GM12878 (cell line): ENCODE measurements at regions not wholly inside any gene's neighbourhood (a gene's known extent, or its start where the extent isn't known, plus 50 kb on each side); places are given as distances from the start of the nearest gene placed in this dataset.

Experiments used
- ATAC-seq: fragments of 200-7000 bp; cut with Tn5 transposase; 3 replicates; pipeline ENCODE4 v1.9.1; 2020; ENCODE audit warnings: mild to moderate bottlenecking, moderate library complexity
- BruUV-seq: library from RNA; stranded (reverse); fragments of 400-500 nt; replicated peaks from 2 replicates; lab custom pipeline; 2021; lab: Mats Ljungman, UMichigan
- CTCF ChIA-PET: fragments of 300-600 bp; sonication (Branson Sonifier 250); formaldehyde crosslinking; extraction: SDS; loops from one replicate; lab custom pipeline; 2021; ENCODE audit warnings: inconsistent platforms; lab: Yijun Ruan, JAX
- POLR2A ChIA-PET: fragments of 350-600 bp; formaldehyde crosslinking; extraction: SDS; loops from one replicate; lab custom pipeline; 2021; ENCODE audit warnings: inconsistent platforms; lab: Charles Lee
- RAD21 ChIA-PET: fragments of 300-600 bp; sonication (Branson Sonifier 250); formaldehyde crosslinking; loops from one replicate; lab custom pipeline; 2023; ENCODE audit warnings: antibody characterized with exemption; ENCODE audit not compliant: unreplicated experiment; lab: Charles Lee
- SMC1A ChIA-PET: fragments of 300-600 bp; sonication (Branson Sonifier 250); formaldehyde crosslinking; loops from one replicate; lab custom pipeline; 2023; ENCODE audit not compliant: unreplicated experiment, uncharacterized antibody; lab: Charles Lee
- DNase-seq: peaks from one replicate; pipeline ENCODE4 v3.0.0-alpha.2; 2011; ENCODE audit warnings: low read depth, low spot score
- FAIRE-seq: peaks from 3 replicates; lab custom pipeline; 2011; peaks lifted over from hg19 to GRCh38; lab: Jason Lieb, UNC
- H2AFZ ChIP-seq: 2 replicates; pipeline ENCODE4 v1.6.0; 2011; ENCODE audit warnings: low read depth, low read length, control low read depth; ENCODE audit not compliant: control insufficient read depth
- H3K27ac ChIP-seq: 2 replicates; pipeline ENCODE4 v1.5.1; 2011; ENCODE audit warnings: control low read depth; ENCODE audit not compliant: control insufficient read depth, insufficient read depth
- H3K27me3 ChIP-seq, 2 experiments: replicated peaks in 1 of 2; 2 replicates each; pipeline versions ENCODE4 v1.6.0 to v1.6.1; 2011; ENCODE audit warnings: low read length in 1 of 2; ENCODE audit not compliant: control insufficient read depth in 2 of 2, insufficient read depth in 2 of 2
- H3K36me3 ChIP-seq, 2 experiments: 2 replicates each; pipeline ENCODE4 v1.5.1; 2011; ENCODE audit warnings: low read length in 1 of 2; ENCODE audit not compliant: control insufficient read depth in 2 of 2, insufficient read depth in 2 of 2
- H3K4me1 ChIP-seq: 2 replicates; pipeline ENCODE4 v1.6.1; 2011; ENCODE audit warnings: mild to moderate bottlenecking, low read length, moderate library complexity, mixed read lengths; ENCODE audit not compliant: control insufficient read depth, insufficient read depth
- H3K4me2 ChIP-seq: 2 replicates; pipeline ENCODE4 v1.6.0; 2011; ENCODE audit warnings: control low read depth; ENCODE audit not compliant: control insufficient read depth, insufficient read depth
- H3K4me3 ChIP-seq: fragments of 200-600 bp; sonication (generic); 2 replicates; pipeline ENCODE4 v1.5.1; 2016
- H3K79me2 ChIP-seq: 2 replicates; pipeline ENCODE4 v1.6.0; 2011; ENCODE audit warnings: low read length; ENCODE audit not compliant: control insufficient read depth, insufficient read depth
- H3K9ac ChIP-seq: 2 replicates; pipeline ENCODE4 v1.8.0; 2011; ENCODE audit warnings: low read length, control low read depth, mixed read lengths; ENCODE audit not compliant: control insufficient read depth, insufficient read depth
- H3K9me3 ChIP-seq: replicated peaks from 3 replicates; pipeline ENCODE4 v1.5.1; 2011; ENCODE audit warnings: mild to moderate bottlenecking, low read length; ENCODE audit not compliant: control insufficient read depth, insufficient read depth
- H4K20me1 ChIP-seq: 2 replicates; pipeline ENCODE4 v1.6.0; 2011; ENCODE audit not compliant: control insufficient read depth, insufficient read depth
- BCLAF1 ChIP-seq: fragments of 450-650 bp; IDR thresholded peaks from 2 replicates; pipeline ENCODE4 v1.6.1; 2017; ENCODE audit warnings: antibody characterized with exemption, mild to moderate bottlenecking, moderate library complexity
- CEBPZ ChIP-seq: fragments of 150-350 bp; IDR thresholded peaks from 2 replicates; pipeline ENCODE4 v1.6.1; 2016; ENCODE audit warnings: low read depth, low read length
- CREM ChIP-seq: IDR thresholded peaks from 2 replicates; pipeline ENCODE4 v1.6.1; 2014; ENCODE audit warnings: antibody characterized with exemption, low read depth
- EGR1 ChIP-seq, 2 experiments: IDR thresholded peaks; 1 replicate in 1 of 2; 2 replicates in 1 of 2; pipeline ENCODE4 v1.6.1; 2011 to 2012; ENCODE audit warnings: low read depth in 2 of 2, low read length in 2 of 2, borderline replicate concordance in 1 of 2, mild to moderate bottlenecking in 1 of 2, moderate library complexity in 1 of 2
- SKIL ChIP-seq: fragments of 450-650 bp; IDR thresholded peaks from 2 replicates; pipeline ENCODE4 v1.6.1; 2017; ENCODE audit warnings: mild to moderate bottlenecking, low read depth, inconsistent platforms; ENCODE audit not compliant: poor library complexity, severe bottlenecking
- SPI1 ChIP-seq: IDR thresholded peaks from 2 replicates; pipeline ENCODE4 v1.6.1; 2011; ENCODE audit warnings: low read depth, mild to moderate bottlenecking, low read length, moderate library complexity, borderline replicate concordance; ENCODE audit not compliant: insufficient read depth
- USF2 ChIP-seq: IDR thresholded peaks from 2 replicates; pipeline ENCODE4 v1.6.1; 2011; ENCODE audit warnings: low read depth, low read length, improper control_type of control experiment, borderline replicate concordance
- ZBTB4 ChIP-seq: fragments of 450-650 bp; formaldehyde crosslinking; IDR thresholded peaks from 2 replicates; pipeline ENCODE4 v1.4.0; 2022; ENCODE audit warnings: mild to moderate bottlenecking, moderate library complexity
- ZNF274 ChIP-seq: IDR thresholded peaks from one replicate; pipeline ENCODE4 v1.8.0; 2011; ENCODE audit not compliant: insufficient read length, insufficient read depth
- WGBS: methylation state at CpG from one replicate; pipeline ENCODE4 v1.1.6; 2016; ENCODE audit warnings: low lambda C conversion rate; ENCODE audit not compliant: insufficient replicate concordance, insufficient coverage; ENCODE audit errors: missing lambda C conversion rate; 5-methylcytosine and 5-hydroxymethylcytosine counted together
- in situ Hi-C: fragments of 300-500 bp; cut with MboI; formaldehyde crosslinking; loops from 9 replicates; pipeline ENCODE4 v1.14.3; 2018; ENCODE audit warnings: mixed read lengths
- intact Hi-C: fragments of 100-400 bp; cut with micrococcal nuclease; formaldehyde crosslinking; loops from one replicate; pipeline ENCODE4 v1.14.2; 2022; ENCODE audit not compliant: unreplicated experiment

GRCh38 chr16:76194616-76195015 is 82.6 kb upstream of the CNTNAP4 start:
- BruUV-seq: no TSS peak
- Histone ChIP-seq H3K79me2 (no peaks in the 10 kb centered on the region), H3K9ac (no peak overlapping the region), H3K27ac (no peak overlapping the region), H3K4me3 (no peak overlapping the region), H3K4me1 (no peaks in the 10 kb centered on the region), H3K9me3 (no peaks in the 10 kb centered on the region), H2AFZ (no peak overlapping the region), H3K27me3 (no peaks in the 10 kb centered on the region), H3K36me3 (no peaks in the 10 kb centered on the region), H3K4me2 (no peak overlapping the region), H4K20me1 (no peaks in the 10 kb centered on the region)
- in situ Hi-C loops (no loop called here), intact Hi-C loops (no loop called here)
- no peak for DNase-seq
- FAIRE-seq: no peak
- no peak for ATAC-seq
- WGBS: 10% methylated on average over 2 of the region's 2 CpGs
- ChIA-PET SMC1A (no interaction called here), POLR2A (no interaction called here), RAD21 (no interaction called here), CTCF (no interaction called here)
- TF ChIP-seq ZBTB4 (CRISPR knock-in tag) (no peak), EGR1 (IDR thresholded peaks at IDR 0.05; ENCODE audit: borderline replicate concordance in 1 of 2, low read depth in 2 of 2, low read length in 2 of 2) (no peak), USF2 (no peak), BCLAF1 (no peak), CEBPZ (no peak), CREM (no peak), SKIL (no peak), SPI1 (no peak), ZNF274 (no peak)
